GM12878 (cell line): ENCODE measurements at regions not wholly inside any gene's neighbourhood (a gene's known extent, or its start where the extent isn't known, plus 50 kb on each side); places are given as distances from the start of the nearest gene placed in this dataset.

Experiments
- ATAC-seq: fragments of 200-7000 bp; cut with Tn5 transposase; 3 replicates; pipeline ENCODE4 v1.9.1; 2020; ENCODE audit warnings: mild to moderate bottlenecking, moderate library complexity
- BruUV-seq: library from RNA; stranded (reverse); fragments of 400-500 nt; replicated peaks from 2 replicates; lab custom pipeline; 2021; lab: Mats Ljungman, UMichigan
- CTCF ChIA-PET: fragments of 300-600 bp; sonication (Branson Sonifier 250); formaldehyde crosslinking; extraction: SDS; loops from one replicate; lab custom pipeline; 2021; ENCODE audit warnings: inconsistent platforms; lab: Yijun Ruan, JAX
- POLR2A ChIA-PET: fragments of 350-600 bp; formaldehyde crosslinking; extraction: SDS; loops from one replicate; lab custom pipeline; 2021; ENCODE audit warnings: inconsistent platforms; lab: Charles Lee
- RAD21 ChIA-PET: fragments of 300-600 bp; sonication (Branson Sonifier 250); formaldehyde crosslinking; loops from one replicate; lab custom pipeline; 2023; ENCODE audit warnings: antibody characterized with exemption; ENCODE audit not compliant: unreplicated experiment; lab: Charles Lee
- SMC1A ChIA-PET: fragments of 300-600 bp; sonication (Branson Sonifier 250); formaldehyde crosslinking; loops from one replicate; lab custom pipeline; 2023; ENCODE audit not compliant: unreplicated experiment, uncharacterized antibody; lab: Charles Lee
- DNase-seq: peaks from one replicate; pipeline ENCODE4 v3.0.0-alpha.2; 2011; ENCODE audit warnings: low read depth, low spot score
- FAIRE-seq: peaks from 3 replicates; lab custom pipeline; 2011; peaks lifted over from hg19 to GRCh38; lab: Jason Lieb, UNC
- H2AFZ ChIP-seq: 2 replicates; pipeline ENCODE4 v1.6.0; 2011; ENCODE audit warnings: low read depth, low read length, control low read depth; ENCODE audit not compliant: control insufficient read depth
- H3K27ac ChIP-seq: 2 replicates; pipeline ENCODE4 v1.5.1; 2011; ENCODE audit warnings: control low read depth; ENCODE audit not compliant: control insufficient read depth, insufficient read depth
- H3K27me3 ChIP-seq, 2 experiments: replicated peaks in 1 of 2; 2 replicates each; pipeline versions ENCODE4 v1.6.0 to v1.6.1; 2011; ENCODE audit warnings: low read length in 1 of 2; ENCODE audit not compliant: control insufficient read depth in 2 of 2, insufficient read depth in 2 of 2
- H3K36me3 ChIP-seq, 2 experiments: 2 replicates each; pipeline ENCODE4 v1.5.1; 2011; ENCODE audit warnings: low read length in 1 of 2; ENCODE audit not compliant: control insufficient read depth in 2 of 2, insufficient read depth in 2 of 2
- H3K4me1 ChIP-seq: 2 replicates; pipeline ENCODE4 v1.6.1; 2011; ENCODE audit warnings: mild to moderate bottlenecking, low read length, moderate library complexity, mixed read lengths; ENCODE audit not compliant: control insufficient read depth, insufficient read depth
- H3K4me2 ChIP-seq: 2 replicates; pipeline ENCODE4 v1.6.0; 2011; ENCODE audit warnings: control low read depth; ENCODE audit not compliant: control insufficient read depth, insufficient read depth
- H3K4me3 ChIP-seq: fragments of 200-600 bp; sonication (generic); 2 replicates; pipeline ENCODE4 v1.5.1; 2016
- H3K79me2 ChIP-seq: 2 replicates; pipeline ENCODE4 v1.6.0; 2011; ENCODE audit warnings: low read length; ENCODE audit not compliant: control insufficient read depth, insufficient read depth
- H3K9ac ChIP-seq: 2 replicates; pipeline ENCODE4 v1.8.0; 2011; ENCODE audit warnings: low read length, control low read depth, mixed read lengths; ENCODE audit not compliant: control insufficient read depth, insufficient read depth
- H3K9me3 ChIP-seq: replicated peaks from 3 replicates; pipeline ENCODE4 v1.5.1; 2011; ENCODE audit warnings: mild to moderate bottlenecking, low read length; ENCODE audit not compliant: control insufficient read depth, insufficient read depth
- H4K20me1 ChIP-seq: 2 replicates; pipeline ENCODE4 v1.6.0; 2011; ENCODE audit not compliant: control insufficient read depth, insufficient read depth
- HCFC1 ChIP-seq: fragments of 150-350 bp; IDR thresholded peaks from 2 replicates; pipeline ENCODE4 v1.6.1; 2014; ENCODE audit warnings: low read length
- IKZF2 ChIP-seq, 2 experiments: fragments of 450-650 bp; IDR thresholded peaks; 2 replicates each; pipeline ENCODE4 v1.6.1; 2017; ENCODE audit warnings: mild to moderate bottlenecking in 2 of 2, moderate library complexity in 2 of 2
- JUND ChIP-seq: IDR thresholded peaks from 2 replicates; pipeline ENCODE4 v1.6.1; 2012; ENCODE audit warnings: low read depth, mild to moderate bottlenecking, low read length, improper control_type of control experiment, moderate library complexity
- MAX ChIP-seq: IDR thresholded peaks from 2 replicates; pipeline ENCODE4 v1.6.1; 2012; ENCODE audit warnings: low read depth, low read length, improper control_type of control experiment
- RCOR1 ChIP-seq: conservative IDR thresholded peaks from 2 replicates; pipeline ENCODE4 v1.6.1; 2012; ENCODE audit warnings: low read depth, low read length, improper control_type of control experiment
- WGBS: methylation state at CpG from one replicate; pipeline ENCODE4 v1.1.6; 2016; ENCODE audit warnings: low lambda C conversion rate; ENCODE audit not compliant: insufficient replicate concordance, insufficient coverage; ENCODE audit errors: missing lambda C conversion rate; 5-methylcytosine and 5-hydroxymethylcytosine counted together
- in situ Hi-C: fragments of 300-500 bp; cut with MboI; formaldehyde crosslinking; loops from 9 replicates; pipeline ENCODE4 v1.14.3; 2018; ENCODE audit warnings: mixed read lengths
- intact Hi-C: fragments of 100-400 bp; cut with micrococcal nuclease; formaldehyde crosslinking; loops from one replicate; pipeline ENCODE4 v1.14.2; 2022; ENCODE audit not compliant: unreplicated experiment
- TF ChIP-seq, protein P1 (sequence below): fragments of 450-650 bp; IDR thresholded peaks from 2 replicates; pipeline ENCODE4 v1.6.1; 2016; ENCODE audit warnings: mild to moderate bottlenecking
- TF ChIP-seq, protein P2 (sequence below): IDR thresholded peaks from 2 replicates; pipeline ENCODE4 v1.6.1; 2011; ENCODE audit warnings: borderline replicate concordance, low read depth, mild to moderate bottlenecking, moderate library complexity, low read length; ENCODE audit not compliant: insufficient read depth, poor library complexity, severe bottlenecking

- no peak overlapping the region for H3K4me2 ChIP-seq
- H2AFZ ChIP-seq, result no peak overlapping the region
- H3K9ac ChIP-seq, result no peak overlapping the region
- no peaks in the 10 kb centered on the region for H3K79me2 ChIP-seq
- in situ Hi-C loops, result no loop called here
- TF ChIP-seq JUND (no peak), HCFC1 (no peak), IKZF2 (IDR thresholded peaks at IDR 0.05) (no peak), RCOR1 (no peak), MAX (no peak)
- TF ChIP-seq, protein P1, sequence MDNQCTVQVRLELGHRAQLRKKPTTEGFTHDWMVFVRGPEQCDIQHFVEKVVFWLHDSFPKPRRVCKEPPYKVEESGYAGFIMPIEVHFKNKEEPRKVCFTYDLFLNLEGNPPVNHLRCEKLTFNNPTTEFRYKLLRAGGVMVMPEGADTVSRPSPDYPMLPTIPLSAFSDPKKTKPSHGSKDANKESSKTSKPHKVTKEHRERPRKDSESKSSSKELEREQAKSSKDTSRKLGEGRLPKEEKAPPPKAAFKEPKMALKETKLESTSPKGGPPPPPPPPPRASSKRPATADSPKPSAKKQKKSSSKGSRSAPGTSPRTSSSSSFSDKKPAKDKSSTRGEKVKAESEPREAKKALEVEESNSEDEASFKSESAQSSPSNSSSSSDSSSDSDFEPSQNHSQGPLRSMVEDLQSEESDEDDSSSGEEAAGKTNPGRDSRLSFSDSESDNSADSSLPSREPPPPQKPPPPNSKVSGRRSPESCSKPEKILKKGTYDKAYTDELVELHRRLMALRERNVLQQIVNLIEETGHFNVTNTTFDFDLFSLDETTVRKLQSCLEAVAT, result no peak
- TF ChIP-seq, protein P2, sequence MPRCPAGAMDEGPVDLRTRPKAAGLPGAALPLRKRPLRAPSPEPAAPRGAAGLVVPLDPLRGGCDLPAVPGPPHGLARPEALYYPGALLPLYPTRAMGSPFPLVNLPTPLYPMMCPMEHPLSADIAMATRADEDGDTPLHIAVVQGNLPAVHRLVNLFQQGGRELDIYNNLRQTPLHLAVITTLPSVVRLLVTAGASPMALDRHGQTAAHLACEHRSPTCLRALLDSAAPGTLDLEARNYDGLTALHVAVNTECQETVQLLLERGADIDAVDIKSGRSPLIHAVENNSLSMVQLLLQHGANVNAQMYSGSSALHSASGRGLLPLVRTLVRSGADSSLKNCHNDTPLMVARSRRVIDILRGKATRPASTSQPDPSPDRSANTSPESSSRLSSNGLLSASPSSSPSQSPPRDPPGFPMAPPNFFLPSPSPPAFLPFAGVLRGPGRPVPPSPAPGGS, result no peak
- no peaks in the 10 kb centered on the region for H4K20me1 ChIP-seq
- intact Hi-C loops, result no loop called here
- no peaks in the 10 kb centered on the region for H3K4me1 ChIP-seq
- no peaks in the 10 kb centered on the region for H3K36me3 ChIP-seq
- ChIA-PET RAD21 (no interaction called here), CTCF (no interaction called here), POLR2A (interaction anchor here (0.6 kb wide), 1 partner anchor 95 kb away, joined by 4 read pairs; no protein-coding TSS in a partner anchor), SMC1A (no interaction called here)
- H3K9me3 ChIP-seq, result no peaks in the 10 kb centered on the region; the same call in 2 of the 3 replicates
- 57% methylated on average over 15 of the region's 19 CpGs for WGBS
- FAIRE-seq (no peak), DNase-seq (no peak), ATAC-seq (no peak)
- H3K4me3 ChIP-seq, result no peak overlapping the region
- no TSS peak for BruUV-seq
- no peak overlapping the region for H3K27ac ChIP-seq
- no peaks in the 10 kb centered on the region for H3K27me3 ChIP-seq
Observed at GRCh38 chr13:111656439-111656838, 336.0 kb downstream of the TEX29 start.
